ENCODE measurements at regions not wholly inside any gene's neighbourhood (a gene's known extent, or its start where the extent isn't known, plus 50 kb on each side); places are given as distances from the start of the nearest gene placed in this dataset.

GRCh38 chrX:57822818-57823217 lies 87.4 kb downstream of the ZXDA start:
- TF ChIP-seq CTCF (IDR thresholded peaks at IDR 0.05) (no peak), POLR2AphosphoS5 (IDR thresholded peaks at IDR 0.05; ENCODE audit: low read depth, low read length) (no peak), EP300 (IDR thresholded peaks at IDR 0.05; ENCODE audit: borderline replicate concordance in 1 of 2, low read depth in 1 of 2, low read length in 1 of 2) (no peak), MEF2A (IDR thresholded peaks at IDR 0.05; ENCODE audit: borderline replicate concordance, low read depth) (no peak)
